Stimulated activated naive B cell treated with anti-CD40 and anti-IgM and Interleukin-4, amounts not matched to agents 10 μg/mL and 1 μg/mL and 100 μg/mL, for 72 hours (primary cell): ENCODE measurements at regions not wholly inside any gene's neighbourhood (a gene's known extent, or its start where the extent isn't known, plus 50 kb on each side); places are given as distances from the start of the nearest gene placed in this dataset.

Experiments
- ATAC-seq, 2 donors: fragments of 150-1000 bp; cut with Tn5 transposase; replicated peaks; 2 replicates each; pipeline ENCODE4 v1.10.0; 2021; ENCODE audit warnings: moderate library complexity in 1 of 2
- DNase-seq: peaks from one replicate; pipeline ENCODE4 v3.0.0; 2021
- H3K27ac Mint-ChIP-seq: one replicate; pipeline ENCODE4 v1.8.0; 2022; ENCODE audit warnings: mild to moderate bottlenecking, mixed read lengths
- H3K27me3 Mint-ChIP-seq, 2 donors: one replicate each; pipeline ENCODE4 v1.8.0; 2022; ENCODE audit warnings: mixed read lengths in 2 of 2
- H3K36me3 Mint-ChIP-seq, 2 donors: one replicate each; pipeline ENCODE4 v1.8.0; 2022; ENCODE audit warnings: mixed read lengths in 2 of 2, mild to moderate bottlenecking in 1 of 2
- H3K4me1 Mint-ChIP-seq, 2 donors: one replicate each; pipeline ENCODE4 v1.8.0; 2022; ENCODE audit warnings: mixed read lengths in 2 of 2, mild to moderate bottlenecking in 1 of 2
- H3K4me3 Mint-ChIP-seq, 2 donors: one replicate each; pipeline ENCODE4 v1.8.0; 2022; ENCODE audit warnings: mild to moderate bottlenecking in 2 of 2, mixed read lengths in 2 of 2, moderate library complexity in 1 of 2
- H3K9me3 Mint-ChIP-seq, 2 donors: one replicate each; pipeline ENCODE4 v1.8.0; 2022; ENCODE audit warnings: mixed read lengths in 2 of 2, mild to moderate bottlenecking in 1 of 2

GRCh38 chr19:30778061-30778460, 405.9 kb downstream of the ZNF536 start:
- Mint-ChIP-seq H3K4me1 (no peaks in the 10 kb centered on the region), H3K27ac (no peak overlapping the region)
- no peak for ATAC-seq

DNA sequence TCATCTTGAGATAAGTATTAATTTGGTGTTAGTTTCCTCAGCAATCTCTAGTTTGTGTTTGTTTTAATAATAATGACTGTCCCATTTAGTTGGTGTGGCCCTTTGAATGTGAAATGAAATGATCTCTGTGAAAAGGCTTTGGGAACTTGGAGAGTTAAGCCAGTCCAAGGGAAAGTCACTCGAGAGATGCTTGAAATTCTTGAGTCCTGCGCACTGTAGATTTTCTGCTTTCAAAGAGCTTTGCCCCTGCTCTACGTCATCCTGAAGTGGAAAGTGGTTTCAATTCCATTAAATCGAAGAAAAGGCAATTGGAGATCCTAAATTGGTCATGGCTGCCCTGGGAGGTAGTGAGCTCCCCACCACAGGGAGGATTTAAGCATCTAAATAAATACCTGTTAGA, 403.8 kb downstream of the ZNF536 start:
- ATAC-seq (no peak), DNase-seq (no peak)
- H3K27me3 Mint-ChIP-seq, result peaks cover 0 to 5% of the 10 kb centered on the region in 2 donors
- H3K4me3 Mint-ChIP-seq, result no peak overlapping the region
- no peaks in the 10 kb centered on the region for H3K36me3 Mint-ChIP-seq
- H3K27ac Mint-ChIP-seq, result no peak overlapping the region
- H3K9me3 Mint-ChIP-seq, result peaks cover 7 to 9% of the 10 kb centered on the region in 2 donors
- no peaks in the 10 kb centered on the region for H3K4me1 Mint-ChIP-seq

More at GRCh38 chr19:30778061-30778460, 405.9 kb downstream of the ZNF536 start:
- DNase-seq, result no peak
- H3K27me3 Mint-ChIP-seq, result peaks cover 0 to 7% of the 10 kb centered on the region in 2 donors
- H3K36me3 Mint-ChIP-seq, result no peaks in the 10 kb centered on the region
- H3K9me3 Mint-ChIP-seq, result peaks cover 4 to 5% of the 10 kb centered on the region in 2 donors
- no peak overlapping the region for H3K4me3 Mint-ChIP-seq

- no peaks in the 10 kb centered on the region for H3K36me3 Mint-ChIP-seq
- no peak for ATAC-seq
- DNase-seq, result no peak
- H3K27me3 Mint-ChIP-seq, result peaks cover 0 to 5% of the 10 kb centered on the region in 2 donors
- H3K27ac Mint-ChIP-seq, result no peak overlapping the region
- H3K9me3 Mint-ChIP-seq, result peaks cover 9% of the 10 kb centered on the region in 2 donors
- H3K4me3 Mint-ChIP-seq, result no peak overlapping the region
- H3K4me1 Mint-ChIP-seq, result no peaks in the 10 kb centered on the region
Measured at GRCh38 chr19:30774252-30774766, 402.1 kb downstream of the ZNF536 start.

GRCh38 chr19:30762651-30763050, 390.5 kb downstream of the ZNF536 start:
- H3K27ac Mint-ChIP-seq, result no peak overlapping the region
- H3K4me1 Mint-ChIP-seq, result no peaks in the 10 kb centered on the region
- ATAC-seq, result no peak
- no peaks in the 10 kb centered on the region for H3K36me3 Mint-ChIP-seq
- H3K27me3 Mint-ChIP-seq, result no peaks in the 10 kb centered on the region
- peaks cover 3 to 4% of the 10 kb centered on the region in 2 donors for H3K9me3 Mint-ChIP-seq
- DNase-seq, result no peak
- H3K4me3 Mint-ChIP-seq, result no peak overlapping the region

DNA sequence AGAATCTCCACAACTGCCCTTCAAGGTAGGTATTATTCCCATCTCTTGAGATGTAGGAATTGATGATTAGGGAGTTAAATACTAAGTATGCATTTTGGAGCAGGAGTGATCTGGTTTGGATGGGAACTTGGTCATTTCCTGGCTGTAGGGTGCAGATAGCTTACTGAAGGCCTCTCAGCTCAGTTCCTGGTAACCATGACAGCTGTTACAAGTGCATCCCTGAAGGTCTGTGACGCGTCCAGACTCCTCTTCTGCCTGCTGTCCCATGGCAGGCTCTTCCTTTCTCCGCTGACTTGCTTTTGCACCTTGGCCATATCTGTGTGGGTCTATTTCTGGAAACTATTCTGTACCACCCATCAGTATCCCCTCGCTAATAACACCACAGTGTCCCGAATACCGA, 387.8 kb downstream of the ZNF536 start:
- no peak for ATAC-seq
- Mint-ChIP-seq H3K9me3 (peaks cover 3 to 6% of the 10 kb centered on the region in 2 donors), H3K4me1 (no peaks in the 10 kb centered on the region)

GRCh38 chr19:30757837-30758617, 385.8 kb downstream of the ZNF536 start:
- DNase-seq (no peak), ATAC-seq (no peak)
- no peak overlapping the region for H3K27ac Mint-ChIP-seq
- H3K36me3 Mint-ChIP-seq, result no peaks in the 10 kb centered on the region
- no peaks in the 10 kb centered on the region for H3K27me3 Mint-ChIP-seq
- no peak overlapping the region for H3K4me3 Mint-ChIP-seq
- H3K9me3 Mint-ChIP-seq, result peaks cover 2 to 6% of the 10 kb centered on the region in 2 donors
- H3K4me1 Mint-ChIP-seq, result no peaks in the 10 kb centered on the region

More for the DNA sequence above, 387.8 kb downstream of the ZNF536 start:
- Mint-ChIP-seq H3K27ac (no peak overlapping the region), H3K4me3 (no peak overlapping the region), H3K36me3 (no peaks in the 10 kb centered on the region), H3K27me3 (no peaks in the 10 kb centered on the region)
- no peak for DNase-seq

- ATAC-seq, result no peak
- H3K9me3 Mint-ChIP-seq, result peaks cover 2 to 6% of the 10 kb centered on the region in 2 donors
- H3K27ac Mint-ChIP-seq, result no peak overlapping the region
- H3K4me1 Mint-ChIP-seq, result no peaks in the 10 kb centered on the region
- no peak for DNase-seq
- H3K4me3 Mint-ChIP-seq, result no peak overlapping the region
- no peaks in the 10 kb centered on the region for H3K27me3 Mint-ChIP-seq
- no peaks in the 10 kb centered on the region for H3K36me3 Mint-ChIP-seq
Measured at GRCh38 chr19:30757104-30757836, 385.1 kb downstream of the ZNF536 start.

DNA sequence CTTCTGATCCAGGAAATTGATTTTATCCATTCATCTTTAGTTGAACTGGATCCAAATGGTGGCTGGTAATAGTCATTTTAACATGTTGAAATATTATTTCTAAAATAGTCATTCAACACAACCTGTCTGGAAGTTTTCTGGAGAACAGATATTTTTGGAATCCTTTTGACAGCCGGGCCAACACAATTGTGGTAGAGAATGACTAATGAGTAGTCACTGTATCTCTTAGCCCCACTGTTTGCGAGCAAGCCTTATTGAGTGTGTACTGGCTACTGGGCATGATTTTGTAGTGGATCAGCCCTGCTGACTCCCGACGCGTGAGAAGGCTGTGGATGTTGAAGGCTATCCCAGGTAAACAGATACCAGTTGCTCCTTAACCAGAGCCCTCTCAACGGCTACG, 383.4 kb downstream of the ZNF536 start:
- no peaks in the 10 kb centered on the region for H3K27me3 Mint-ChIP-seq
- no peak for ATAC-seq
- no peak for DNase-seq
- no peaks in the 10 kb centered on the region for H3K4me1 Mint-ChIP-seq
- no peak overlapping the region for H3K4me3 Mint-ChIP-seq
- H3K27ac Mint-ChIP-seq, result no peak overlapping the region
- H3K9me3 Mint-ChIP-seq, result peaks cover 1 to 6% of the 10 kb centered on the region in 2 donors
- H3K36me3 Mint-ChIP-seq, result no peaks in the 10 kb centered on the region

GRCh38 chr19:30754162-30754561, 382.0 kb downstream of the ZNF536 start:
- H3K4me1 Mint-ChIP-seq, result no peaks in the 10 kb centered on the region
- H3K9me3 Mint-ChIP-seq, result peaks cover 9 to 17% of the 10 kb centered on the region in 2 donors
- ATAC-seq (no peak), DNase-seq (no peak)
- H3K27ac Mint-ChIP-seq, result no peak overlapping the region
- H3K4me3 Mint-ChIP-seq, result no peak overlapping the region
- no peaks in the 10 kb centered on the region for H3K27me3 Mint-ChIP-seq
- H3K36me3 Mint-ChIP-seq, result no peaks in the 10 kb centered on the region

GRCh38 chr19:30752876-30753275, 380.7 kb downstream of the ZNF536 start:
- Mint-ChIP-seq H3K4me3 (no peak overlapping the region), H3K4me1 (no peaks in the 10 kb centered on the region), H3K27ac (no peak overlapping the region), H3K9me3 (peaks cover 12 to 17% of the 10 kb centered on the region in 2 donors), H3K27me3 (no peaks in the 10 kb centered on the region), H3K36me3 (no peaks in the 10 kb centered on the region)
- ATAC-seq (no peak), DNase-seq (no peak)

DNA sequence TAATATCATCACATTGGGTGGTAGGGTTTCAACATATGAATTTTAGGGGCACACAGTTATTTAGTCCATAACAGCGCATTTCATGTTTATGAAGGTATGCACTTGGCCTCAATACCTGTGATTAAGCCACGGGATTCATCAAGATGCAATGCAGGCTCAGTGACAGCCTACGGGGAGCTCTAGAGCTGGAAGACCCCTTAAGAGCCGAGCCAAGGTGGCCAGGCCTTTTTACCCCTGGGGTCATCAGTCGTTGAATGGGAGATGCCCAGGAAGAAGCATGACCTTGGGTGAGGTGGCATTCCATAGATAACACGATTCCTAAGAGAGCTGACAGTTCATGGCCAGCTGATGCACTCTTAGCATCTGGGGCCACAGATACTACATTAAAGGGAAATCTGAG, 380.0 kb downstream of the ZNF536 start:
- ATAC-seq, result no peak
- H3K4me1 Mint-ChIP-seq, result no peaks in the 10 kb centered on the region
- no peak overlapping the region for H3K27ac Mint-ChIP-seq
- no peaks in the 10 kb centered on the region for H3K36me3 Mint-ChIP-seq
- no peak overlapping the region for H3K4me3 Mint-ChIP-seq
- DNase-seq, result no peak
- peaks cover 12 to 17% of the 10 kb centered on the region in 2 donors for H3K9me3 Mint-ChIP-seq
- no peaks in the 10 kb centered on the region for H3K27me3 Mint-ChIP-seq

GRCh38 chr19:30745476-30745985, 373.3 kb downstream of the ZNF536 start:
- no peaks in the 10 kb centered on the region for H3K36me3 Mint-ChIP-seq
- ATAC-seq, result no peak
- peaks cover 11 to 12% of the 10 kb centered on the region in 2 donors for H3K9me3 Mint-ChIP-seq

GRCh38 chr19:30744741-30745475, 372.7 kb downstream of the ZNF536 start:
- ATAC-seq (no peak), DNase-seq (no peak)
- Mint-ChIP-seq H3K4me3 (no peak overlapping the region), H3K27me3 (peaks cover 0 to 13% of the 10 kb centered on the region in 2 donors), H3K36me3 (no peaks in the 10 kb centered on the region), H3K9me3 (peaks cover 7 to 10% of the 10 kb centered on the region in 2 donors), H3K27ac (no peak overlapping the region), H3K4me1 (no peaks in the 10 kb centered on the region)

More at GRCh38 chr19:30745476-30745985, 373.3 kb downstream of the ZNF536 start:
- H3K4me1 Mint-ChIP-seq, result no peaks in the 10 kb centered on the region
- H3K27ac Mint-ChIP-seq, result no peak overlapping the region
- H3K27me3 Mint-ChIP-seq, result peaks cover 0 to 13% of the 10 kb centered on the region in 2 donors
- H3K4me3 Mint-ChIP-seq, result no peak overlapping the region
- no peak for DNase-seq

- Mint-ChIP-seq H3K4me1 (no peaks in the 10 kb centered on the region), H3K27me3 (peaks cover 0 to 13% of the 10 kb centered on the region in 2 donors), H3K4me3 (no peak overlapping the region), H3K27ac (no peak overlapping the region), H3K36me3 (no peaks in the 10 kb centered on the region), H3K9me3 (peaks cover 0 to 5% of the 10 kb centered on the region in 2 donors)
- ATAC-seq, result no peak
- no peak for DNase-seq
Measured at GRCh38 chr19:30743702-30744101, 371.5 kb downstream of the ZNF536 start.
